ENCODE measurements at regions not wholly inside any gene's neighbourhood (a gene's known extent, or its start where the extent isn't known, plus 50 kb on each side); places are given as distances from the start of the nearest gene placed in this dataset.

DNA sequence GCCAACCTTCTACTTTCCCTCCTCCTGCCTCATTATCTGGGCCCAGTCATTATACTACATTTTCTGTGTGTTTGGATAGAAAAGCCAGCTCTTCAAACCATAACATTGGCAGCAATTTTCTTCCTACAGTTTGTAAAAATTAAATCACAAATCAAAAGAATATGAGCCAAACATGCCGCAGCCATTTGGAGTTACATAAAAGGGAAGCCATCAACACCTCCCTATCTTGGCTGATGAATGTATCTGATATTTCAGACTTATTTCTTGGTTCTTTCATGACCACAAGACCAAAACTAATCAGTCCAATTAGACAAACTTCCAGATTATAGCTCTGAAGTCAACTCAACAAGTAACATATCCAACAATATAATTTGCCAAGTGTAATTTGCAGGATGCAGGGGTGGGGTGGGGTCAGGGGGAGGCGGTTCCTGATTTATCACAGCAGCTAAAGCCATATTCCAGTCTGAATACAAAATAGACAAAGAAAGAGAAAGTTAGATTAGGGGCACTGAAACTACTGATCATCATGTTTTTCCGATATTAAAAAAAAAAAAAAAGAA, 89.4 kb upstream of the CNTLN start:
- CTCF ChIA-PET, result no interaction called here
- TF ChIP-seq ZNF384 (IDR thresholded peaks at IDR 0.05), result no peak
- no peak for TF ChIP-seq FOXK2 (IDR thresholded peaks at IDR 0.05)
- no peak for TF ChIP-seq ARNT (IDR thresholded peaks at IDR 0.05)
- TF ChIP-seq HDGF (IDR thresholded peaks at IDR 0.05; ENCODE audit: borderline replicate concordance), result no peak
- TF ChIP-seq SUZ12 (IDR thresholded peaks at IDR 0.05), result no peak
- no peak for TF ChIP-seq TARDBP (IDR thresholded peaks at IDR 0.05)
- TF ChIP-seq LEF1 (IDR thresholded peaks at IDR 0.05; ENCODE audit: borderline replicate concordance), result no peak
- no peak for TF ChIP-seq FOXA1 (IDR thresholded peaks at IDR 0.05)
- no peak for TF ChIP-seq BHLHE40 (IDR thresholded peaks at IDR 0.05; ENCODE audit: borderline replicate concordance)
- no peak for TF ChIP-seq FOXM1 (IDR thresholded peaks at IDR 0.05; ENCODE audit: borderline replicate concordance)
- DNase-seq (ENCODE audit: extremely low spot score), result no peak
- POLR2A ChIA-PET, result no interaction called here

DNA sequence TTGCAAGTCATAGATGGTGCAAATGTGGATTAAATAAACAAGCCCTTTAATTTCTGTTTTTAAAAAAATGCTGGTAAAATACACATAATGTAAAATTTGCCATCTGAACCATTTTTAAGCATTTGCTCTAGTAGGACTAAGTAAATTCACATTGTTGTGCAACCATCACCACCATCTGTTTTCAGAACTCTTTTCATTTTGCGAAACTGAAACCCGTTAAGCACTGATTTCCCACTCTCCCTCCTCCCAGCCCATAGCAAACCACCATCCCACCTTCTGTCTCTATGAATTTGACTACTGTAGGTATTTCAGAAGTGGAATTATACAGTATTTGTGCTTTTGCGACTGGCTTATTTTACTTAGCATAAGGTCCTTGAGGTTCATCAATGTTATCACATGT, 103.3 kb upstream of the CNTLN start:
- TF ChIP-seq BHLHE40 (IDR thresholded peaks at IDR 0.05; ENCODE audit: borderline replicate concordance) (no peak), TARDBP (IDR thresholded peaks at IDR 0.05) (no peak), HDGF (IDR thresholded peaks at IDR 0.05; ENCODE audit: borderline replicate concordance) (no peak), ARNT (IDR thresholded peaks at IDR 0.05) (no peak), ELF4 (IDR thresholded peaks at IDR 0.05) (no peak), FOXK2 (IDR thresholded peaks at IDR 0.05) (no peak), CTBP1 (IDR thresholded peaks at IDR 0.05; ENCODE audit: borderline replicate concordance) (no peak), LEF1 (IDR thresholded peaks at IDR 0.05; ENCODE audit: borderline replicate concordance) (no peak), FOXA1 (IDR thresholded peaks at IDR 0.05) (no peak), L3MBTL2 (conservative IDR thresholded peaks at IDR 0.05) (no peak), NFRKB (IDR thresholded peaks at IDR 0.05) (no peak), SUZ12 (IDR thresholded peaks at IDR 0.05) (no peak), SP1 (IDR thresholded peaks at IDR 0.05) (no peak), ZNF384 (IDR thresholded peaks at IDR 0.05) (no peak)
- TF ChIP-seq, protein P1, sequence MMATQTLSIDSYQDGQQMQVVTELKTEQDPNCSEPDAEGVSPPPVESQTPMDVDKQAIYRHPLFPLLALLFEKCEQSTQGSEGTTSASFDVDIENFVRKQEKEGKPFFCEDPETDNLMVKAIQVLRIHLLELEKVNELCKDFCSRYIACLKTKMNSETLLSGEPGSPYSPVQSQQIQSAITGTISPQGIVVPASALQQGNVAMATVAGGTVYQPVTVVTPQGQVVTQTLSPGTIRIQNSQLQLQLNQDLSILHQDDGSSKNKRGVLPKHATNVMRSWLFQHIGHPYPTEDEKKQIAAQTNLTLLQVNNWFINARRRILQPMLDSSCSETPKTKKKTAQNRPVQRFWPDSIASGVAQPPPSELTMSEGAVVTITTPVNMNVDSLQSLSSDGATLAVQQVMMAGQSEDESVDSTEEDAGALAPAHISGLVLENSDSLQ (IDR thresholded peaks at IDR 0.05), result no peak
- no peak for DNase-seq (ENCODE audit: extremely low spot score)
- ChIA-PET CTCF (no interaction called here), POLR2A (no interaction called here)

DNA sequence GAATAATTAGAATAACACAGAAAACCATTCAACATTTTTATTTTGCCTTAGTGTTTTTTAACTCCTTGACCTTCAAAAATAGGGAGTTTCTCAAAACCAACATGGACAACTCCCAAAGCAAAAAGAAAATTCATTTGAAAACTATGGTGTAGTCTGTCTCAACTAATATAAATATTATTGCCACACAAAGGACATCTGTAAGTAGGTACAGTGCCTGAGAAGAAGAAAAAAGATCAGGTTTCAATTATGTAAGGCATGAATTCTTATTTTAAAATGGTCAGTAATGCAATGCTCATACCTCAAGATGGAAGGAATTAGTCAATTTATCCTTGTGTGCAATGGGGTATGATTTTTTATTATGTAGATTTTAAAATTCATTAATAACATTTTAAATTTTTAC, 109.6 kb upstream of the CNTLN start:
- ChIA-PET CTCF (no interaction called here), POLR2A (no interaction called here)
- no peak for TF ChIP-seq LEF1 (IDR thresholded peaks at IDR 0.05; ENCODE audit: borderline replicate concordance)
- no peak for TF ChIP-seq L3MBTL2 (conservative IDR thresholded peaks at IDR 0.05)
- TF ChIP-seq, protein P1 (IDR thresholded peaks at IDR 0.05), result no peak
- no peak for TF ChIP-seq CTBP1 (IDR thresholded peaks at IDR 0.05; ENCODE audit: borderline replicate concordance)
- no peak for TF ChIP-seq SUZ12 (IDR thresholded peaks at IDR 0.05)
- TF ChIP-seq FOXK2 (IDR thresholded peaks at IDR 0.05), result no peak
- TF ChIP-seq HDGF (IDR thresholded peaks at IDR 0.05; ENCODE audit: borderline replicate concordance), result no peak
- no peak for TF ChIP-seq ZNF384 (IDR thresholded peaks at IDR 0.05)
- TF ChIP-seq ELF4 (IDR thresholded peaks at IDR 0.05), result no peak
- no peak for TF ChIP-seq BHLHE40 (IDR thresholded peaks at IDR 0.05; ENCODE audit: borderline replicate concordance)
- TF ChIP-seq ARNT (IDR thresholded peaks at IDR 0.05), result no peak
- no peak for TF ChIP-seq NFRKB (IDR thresholded peaks at IDR 0.05)
- TF ChIP-seq SP1 (IDR thresholded peaks at IDR 0.05), result no peak
- TF ChIP-seq TARDBP (IDR thresholded peaks at IDR 0.05), result no peak
- TF ChIP-seq FOXA1 (IDR thresholded peaks at IDR 0.05), result no peak
- DNase-seq (ENCODE audit: extremely low spot score), result no peak

DNA sequence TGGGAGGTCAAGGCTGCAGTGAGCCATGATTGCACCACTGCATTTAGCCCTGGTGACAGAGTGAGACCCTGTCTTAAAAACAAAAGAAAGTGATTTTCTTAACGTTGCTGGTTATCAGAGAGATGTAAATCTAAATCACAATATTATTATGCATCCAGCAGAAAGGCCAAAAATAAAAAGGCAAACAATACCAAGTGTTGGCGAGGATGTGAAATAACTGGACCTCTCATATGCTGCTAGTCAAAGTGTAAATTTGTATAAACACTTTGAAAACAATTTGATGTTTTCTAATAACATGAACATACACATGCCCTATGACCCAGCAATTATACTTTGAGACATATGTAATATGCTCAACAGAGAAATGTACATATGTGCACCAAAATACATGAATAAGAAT, 110.7 kb upstream of the CNTLN start:
- ChIA-PET CTCF (no interaction called here), POLR2A (no interaction called here)
- TF ChIP-seq CTBP1 (IDR thresholded peaks at IDR 0.05; ENCODE audit: borderline replicate concordance) (no peak), NFRKB (IDR thresholded peaks at IDR 0.05) (no peak), LEF1 (IDR thresholded peaks at IDR 0.05; ENCODE audit: borderline replicate concordance) (no peak), BHLHE40 (IDR thresholded peaks at IDR 0.05; ENCODE audit: borderline replicate concordance) (no peak), FOXA1 (IDR thresholded peaks at IDR 0.05) (no peak), SP1 (IDR thresholded peaks at IDR 0.05) (no peak), ZNF384 (IDR thresholded peaks at IDR 0.05) (no peak), SUZ12 (IDR thresholded peaks at IDR 0.05) (no peak), TARDBP (IDR thresholded peaks at IDR 0.05) (no peak), FOXM1 (IDR thresholded peaks at IDR 0.05; ENCODE audit: borderline replicate concordance) (no peak), FOXK2 (IDR thresholded peaks at IDR 0.05) (no peak), HDGF (IDR thresholded peaks at IDR 0.05; ENCODE audit: borderline replicate concordance) (no peak), ARNT (IDR thresholded peaks at IDR 0.05) (no peak), ELF4 (IDR thresholded peaks at IDR 0.05) (no peak), L3MBTL2 (conservative IDR thresholded peaks at IDR 0.05) (no peak)
- TF ChIP-seq, protein P1 (IDR thresholded peaks at IDR 0.05), result no peak
- DNase-seq (ENCODE audit: extremely low spot score), result no peak

DNA sequence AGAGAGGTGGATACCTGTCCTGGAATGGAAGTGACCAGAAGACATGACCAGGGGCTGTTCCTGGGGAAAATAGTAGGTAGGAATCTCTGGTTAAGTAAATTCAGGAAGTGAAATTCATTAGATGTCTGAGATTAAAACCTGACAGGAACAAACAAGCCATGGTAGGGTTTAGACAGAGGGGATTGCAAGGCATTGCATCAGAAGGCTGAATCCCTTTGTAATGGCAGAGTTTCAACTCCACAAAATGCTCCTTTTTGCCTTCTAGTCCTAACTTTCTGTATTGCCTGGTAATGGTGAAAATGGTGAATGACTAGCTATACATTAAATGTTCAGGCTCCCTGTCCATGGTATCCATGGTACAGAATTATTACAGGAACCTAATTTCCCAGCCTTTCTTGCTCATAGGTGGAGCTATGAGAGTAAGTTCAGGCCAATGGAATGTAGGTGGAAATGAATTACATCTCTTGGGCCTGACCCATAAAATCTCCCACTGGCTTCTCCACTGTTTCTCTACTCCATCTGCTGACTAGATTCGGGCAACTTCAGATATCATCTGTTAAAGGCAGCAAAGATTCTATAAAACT, 113.4 kb upstream of the CNTLN start:
- ChIA-PET POLR2A (no interaction called here), CTCF (no interaction called here)
- TF ChIP-seq HDGF (IDR thresholded peaks at IDR 0.05; ENCODE audit: borderline replicate concordance) (no peak), LEF1 (IDR thresholded peaks at IDR 0.05; ENCODE audit: borderline replicate concordance) (no peak), ARNT (IDR thresholded peaks at IDR 0.05) (no peak), FOXK2 (IDR thresholded peaks at IDR 0.05) (no peak), SP1 (IDR thresholded peaks at IDR 0.05) (no peak), NFRKB (IDR thresholded peaks at IDR 0.05) (no peak), TARDBP (IDR thresholded peaks at IDR 0.05) (no peak), FOXA1 (IDR thresholded peaks at IDR 0.05) (no peak), SUZ12 (IDR thresholded peaks at IDR 0.05) (no peak), FOXM1 (IDR thresholded peaks at IDR 0.05; ENCODE audit: borderline replicate concordance) (no peak), CTBP1 (IDR thresholded peaks at IDR 0.05; ENCODE audit: borderline replicate concordance) (no peak), ZNF384 (IDR thresholded peaks at IDR 0.05) (no peak), ELF4 (IDR thresholded peaks at IDR 0.05) (no peak), L3MBTL2 (conservative IDR thresholded peaks at IDR 0.05) (no peak), BHLHE40 (IDR thresholded peaks at IDR 0.05; ENCODE audit: borderline replicate concordance) (no peak)
- TF ChIP-seq, protein P1 (IDR thresholded peaks at IDR 0.05), result no peak
- no peak for DNase-seq (ENCODE audit: extremely low spot score)

All from HEK293T (cell line).